ENCODE measurements at regions not wholly inside any gene's neighbourhood (a gene's known extent, or its start where the extent isn't known, plus 50 kb on each side); places are given as distances from the start of the nearest gene placed in this dataset.

DNA sequence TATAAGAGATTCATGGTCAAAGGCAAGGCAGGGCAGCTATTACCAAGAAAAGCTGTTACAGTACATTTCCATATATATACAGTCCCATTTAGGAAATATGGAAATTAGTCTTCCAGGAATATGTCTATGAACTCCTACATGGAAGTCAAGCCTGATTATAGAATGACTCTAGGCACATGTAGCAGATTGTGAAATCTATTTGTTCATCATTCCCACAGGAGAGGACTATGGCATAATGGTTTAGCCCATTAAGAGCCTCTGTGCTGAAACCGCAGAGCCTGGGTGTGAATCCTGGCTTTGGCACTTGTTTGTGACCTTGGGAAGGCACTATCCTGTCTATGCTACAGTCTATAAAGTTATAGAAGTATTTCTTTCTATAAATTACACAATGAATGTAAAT lies 764.8 kb downstream of the RAPGEF2 start:
- Histone ChIP-seq H2BK5ac (ENCODE audit: low read depth, low read length) (no peak overlapping the region), H4K20me1 (replicated peaks in 1 of 2; ENCODE audit: control insufficient read depth in 1 of 2, insufficient read depth in 2 of 2, low read length in 2 of 2) (no peaks in the 10 kb centered on the region), H2BK15ac (ENCODE audit: low read length) (no peak overlapping the region), H3K79me2 (ENCODE audit: control insufficient read depth in 1 of 2, insufficient read depth in 2 of 2, low read length in 2 of 2) (no peaks in the 10 kb centered on the region), H2BK20ac (ENCODE audit: low read length) (no peak overlapping the region), H3K4me1 (replicated peaks in 1 of 4; ENCODE audit: control insufficient read depth in 3 of 4, insufficient read depth in 4 of 4, low read length in 3 of 4) (no peaks in the 10 kb centered on the region), H3K4me3 (ENCODE audit: extremely low read depth in 1 of 4, insufficient read depth in 2 of 4, low read depth in 3 of 4, low read length in 4 of 4) (no peak overlapping the region), H2AFZ (ENCODE audit: low read length) (no peak overlapping the region), H4K91ac (replicated peaks; ENCODE audit: insufficient read length, low read length) (no peak overlapping the region), H2AK5ac (ENCODE audit: low read depth, low read length) (no peak overlapping the region), H3K23ac (ENCODE audit: insufficient read length) (no peak overlapping the region), H3K79me1 (ENCODE audit: low read depth, low read length) (no peaks in the 10 kb centered on the region), H3K9me3 (ENCODE audit: insufficient read depth in 2 of 2, low read depth in 1 of 2, low read length in 1 of 2) (no peaks in the 10 kb centered on the region; a peak in 1 of 4 replicates), H3K27me3 (replicated peaks in 1 of 4; ENCODE audit: control insufficient read depth in 3 of 4, extremely low read depth in 1 of 4, insufficient read depth in 3 of 4, low read length in 3 of 4) (no peaks in the 10 kb centered on the region), H3K23me2 (ENCODE audit: low read depth, low read length) (no peaks in the 10 kb centered on the region), H3K4me2 (ENCODE audit: insufficient read depth in 1 of 2, low read depth in 2 of 2, low read length in 2 of 2) (no peak overlapping the region), H3K56ac (replicated peaks; ENCODE audit: insufficient read length, low read depth, low read length) (no peak overlapping the region), H3K36me3 (ENCODE audit: control insufficient read depth in 2 of 4, insufficient read depth in 4 of 4, low read length in 3 of 4) (no peaks in the 10 kb centered on the region), H3K4ac (replicated peaks; ENCODE audit: insufficient read length, low read depth, low read length) (no peak overlapping the region), H4K8ac (ENCODE audit: extremely low read depth, insufficient read depth, low read length) (no peak overlapping the region), H2BK12ac (ENCODE audit: low read depth, low read length) (no peak overlapping the region), H3K9ac (replicated peaks in 1 of 4; ENCODE audit: extremely low read depth in 1 of 4, low read depth in 3 of 4, low read length in 3 of 4) (no peak overlapping the region), H3K18ac (ENCODE audit: extremely low read depth, low read length) (no peak overlapping the region), H3K27ac (ENCODE audit: low read depth, low read length) (no peak overlapping the region), H2BK120ac (replicated peaks; ENCODE audit: low read depth, low read length) (no peak overlapping the region), H4K5ac (ENCODE audit: insufficient read length, low read depth, low read length) (no peak overlapping the region), H3K14ac (ENCODE audit: insufficient read length) (no peak overlapping the region)
- 100% methylated on average over 1 of the region's 1 CpG; no CpG with 5 or more reads in 1 of the 2 experiments for WGBS, 2 experiments (ENCODE audit: extremely low coverage in 1 of 2, insufficient coverage in 1 of 2, insufficient read length in 1 of 2, insufficient replicate concordance in 2 of 2, low coverage in 1 of 2, low lambda C conversion rate in 2 of 2, missing lambda C conversion rate in 1 of 2)
- POLR2A ChIA-PET (ENCODE audit: partially characterized antibody): no interaction called here
- DNase-seq (ENCODE audit: low read depth in 1 of 2, low spot score in 2 of 2): no peak
- TF ChIP-seq NANOG (IDR thresholded peaks at IDR 0.05; ENCODE audit: insufficient read depth, low read depth, low read length, poor library complexity, severe bottlenecking): no peak
- no peak for TF ChIP-seq BRCA1 (IDR thresholded peaks at IDR 0.05; ENCODE audit: low read depth, low read length)
- no peak for TF ChIP-seq GTF2F1 (IDR thresholded peaks at IDR 0.05; ENCODE audit: borderline replicate concordance, low read depth, low read length)
- no peak for TF ChIP-seq KDM5A (IDR thresholded peaks at IDR 0.05; ENCODE audit: low read length)
- no peak for TF ChIP-seq TAF7 (optimal IDR thresholded peaks at IDR 0.05; ENCODE audit: borderline replicate concordance, low read depth, low read length)
- TF ChIP-seq POLR2AphosphoS5 (IDR thresholded peaks at IDR 0.05; ENCODE audit: low read depth, low read length): no peak
- no peak for TF ChIP-seq BACH1 (IDR thresholded peaks at IDR 0.05; ENCODE audit: low read length)
- TF ChIP-seq RFX5 (IDR thresholded peaks at IDR 0.05; ENCODE audit: borderline replicate concordance, low read depth, low read length): no peak
- TF ChIP-seq EGR1 (IDR thresholded peaks at IDR 0.05; ENCODE audit: borderline replicate concordance, low read depth, low read length): no peak
- TF ChIP-seq TCF12 (IDR thresholded peaks at IDR 0.05; ENCODE audit: low read depth, low read length): no peak
- TF ChIP-seq CHD2 (IDR thresholded peaks at IDR 0.05; ENCODE audit: low read length): no peak
- TF ChIP-seq, protein P1, sequence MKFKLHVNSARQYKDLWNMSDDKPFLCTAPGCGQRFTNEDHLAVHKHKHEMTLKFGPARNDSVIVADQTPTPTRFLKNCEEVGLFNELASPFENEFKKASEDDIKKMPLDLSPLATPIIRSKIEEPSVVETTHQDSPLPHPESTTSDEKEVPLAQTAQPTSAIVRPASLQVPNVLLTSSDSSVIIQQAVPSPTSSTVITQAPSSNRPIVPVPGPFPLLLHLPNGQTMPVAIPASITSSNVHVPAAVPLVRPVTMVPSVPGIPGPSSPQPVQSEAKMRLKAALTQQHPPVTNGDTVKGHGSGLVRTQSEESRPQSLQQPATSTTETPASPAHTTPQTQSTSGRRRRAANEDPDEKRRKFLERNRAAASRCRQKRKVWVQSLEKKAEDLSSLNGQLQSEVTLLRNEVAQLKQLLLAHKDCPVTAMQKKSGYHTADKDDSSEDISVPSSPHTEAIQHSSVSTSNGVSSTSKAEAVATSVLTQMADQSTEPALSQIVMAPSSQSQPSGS (IDR thresholded peaks at IDR 0.05; ENCODE audit: low read length): no peak
- TF ChIP-seq BCL11A (IDR thresholded peaks at IDR 0.05; ENCODE audit: low read depth in 2 of 2, low read length in 2 of 2): no peak
- TF ChIP-seq SIRT6 (IDR thresholded peaks at IDR 0.05; ENCODE audit: low read length): no peak
- no peak for TF ChIP-seq NRF1 (IDR thresholded peaks at IDR 0.05; ENCODE audit: low read depth, low read length)
- CTCF ChIA-PET (ENCODE audit: partially characterized antibody): interaction anchor here (1.0 kb wide), 1 partner anchor 33 kb away, joined by 3 read pairs; no protein-coding TSS in a partner anchor
- no peak for FAIRE-seq

Measured in H1 (cell line).